IMR-90 (cell line): ENCODE measurements at regions not wholly inside any gene's neighbourhood (a gene's known extent, or its start where the extent isn't known, plus 50 kb on each side); places are given as distances from the start of the nearest gene placed in this dataset.

Source experiments
- ATAC-seq: fragments of 200-7000 bp; cut with Tn5 transposase; 2 replicates; pipeline ENCODE4 v1.9.1; 2020; ENCODE audit warnings: low read depth, mild to moderate bottlenecking, moderate library complexity
- BruUV-seq: library from RNA; stranded (reverse); fragments of 400-500 nt; replicated peaks from 2 replicates; lab custom pipeline; 2021; lab: Mats Ljungman, UMichigan
- CTCF ChIA-PET: fragments of 300-600 bp; formaldehyde crosslinking; extraction: SDS; loops from one replicate; lab custom pipeline; 2021; ENCODE audit warnings: antibody characterized with exemption; lab: Yijun Ruan, JAX
- POLR2A ChIA-PET: fragments of 300-600 bp; sonication (Branson Sonifier 250); formaldehyde crosslinking; loops from one replicate; lab custom pipeline; 2022; ENCODE audit warnings: antibody characterized with exemption; ENCODE audit not compliant: unreplicated experiment; lab: Charles Lee
- DNase-seq: peaks from one replicate; pipeline ENCODE4 v3.0.0; 2013
- H2AFZ ChIP-seq: replicated peaks from 2 replicates; pipeline ENCODE3; 2013; ENCODE audit warnings: low read length, mild to moderate bottlenecking; ENCODE audit not compliant: poor library complexity
- H2AK5ac ChIP-seq: 2 replicates; pipeline ENCODE4 v1.6.1; 2013; ENCODE audit warnings: low read depth, low read length, inconsistent platforms
- H2AK9ac ChIP-seq: replicated peaks from 2 replicates; pipeline ENCODE3; 2013; ENCODE audit warnings: mild to moderate bottlenecking, low read depth, low read length, moderate library complexity; ENCODE audit not compliant: poor library complexity
- H2BK120ac ChIP-seq: 2 replicates; pipeline ENCODE4 v1.6.1; 2013; ENCODE audit warnings: low read depth, low read length, inconsistent platforms
- H2BK15ac ChIP-seq: 3 replicates; pipeline ENCODE4 v1.6.1; 2013; ENCODE audit warnings: low read depth, low read length, inconsistent platforms
- H2BK20ac ChIP-seq: 2 replicates; pipeline ENCODE4 v1.6.1; 2013; ENCODE audit warnings: low read depth, mild to moderate bottlenecking, inconsistent platforms, low read length, moderate library complexity
- H2BK5ac ChIP-seq: 2 replicates; pipeline ENCODE4 v1.6.1; 2013; ENCODE audit warnings: mild to moderate bottlenecking, low read depth, low read length, inconsistent platforms; ENCODE audit not compliant: poor library complexity, severe bottlenecking
- H3K14ac ChIP-seq: replicated peaks from 2 replicates; pipeline ENCODE4 v1.6.1; 2013; ENCODE audit warnings: low read depth, low read length, inconsistent platforms
- H3K18ac ChIP-seq: 2 replicates; pipeline ENCODE4 v1.6.1; 2013; ENCODE audit warnings: low read depth, low read length, control low read depth
- H3K23ac ChIP-seq: 2 replicates; pipeline ENCODE4 v1.6.1; 2013; ENCODE audit warnings: low read depth, low read length, inconsistent platforms
- H3K27ac ChIP-seq: 2 replicates; pipeline ENCODE4 v1.5.1; 2013; ENCODE audit warnings: mild to moderate bottlenecking, control low read depth, low read length; ENCODE audit not compliant: insufficient read depth
- H3K27me3 ChIP-seq: 2 replicates; pipeline ENCODE4 v1.6.1; 2013; ENCODE audit warnings: low read length; ENCODE audit not compliant: control insufficient read depth, insufficient read depth
- H3K36me3 ChIP-seq: 2 replicates; pipeline ENCODE4 v1.6.1; 2013; ENCODE audit warnings: low read length, mixed read lengths; ENCODE audit not compliant: control insufficient read depth, insufficient read depth
- H3K4ac ChIP-seq: 2 replicates; pipeline ENCODE4 v1.6.1; 2013; ENCODE audit warnings: low read depth, low read length, inconsistent platforms
- H3K4me1 ChIP-seq: 2 replicates; pipeline ENCODE4 v1.6.1; 2013; ENCODE audit warnings: low read length, mixed read lengths; ENCODE audit not compliant: control insufficient read depth, insufficient read depth
- H3K4me2 ChIP-seq: 2 replicates; pipeline ENCODE4 v1.6.1; 2013; ENCODE audit warnings: low read depth, mild to moderate bottlenecking, control low read depth, low read length, moderate library complexity
- H3K4me3 ChIP-seq: 2 replicates; pipeline ENCODE4 v1.5.1; 2013; ENCODE audit warnings: low read depth, mild to moderate bottlenecking, control low read depth, low read length, moderate library complexity; ENCODE audit not compliant: insufficient read depth
- H3K56ac ChIP-seq: 2 replicates; pipeline ENCODE4 v1.6.1; 2013; ENCODE audit warnings: low read length, inconsistent platforms; ENCODE audit not compliant: insufficient read depth; ENCODE audit errors: extremely low read depth
- H3K79me1 ChIP-seq, 2 experiments: 2 replicates each; pipeline ENCODE4 v1.6.1; 2013; ENCODE audit warnings: low read length in 2 of 2, inconsistent platforms in 1 of 2, low read depth in 1 of 2
- H3K9ac ChIP-seq: 2 replicates; pipeline ENCODE4 v1.6.1; 2013; ENCODE audit warnings: low read depth, low read length, control low read depth
- H3K9me1 ChIP-seq: 2 replicates; pipeline ENCODE4 v1.6.1; 2013; ENCODE audit warnings: low read length, inconsistent platforms; ENCODE audit not compliant: insufficient read depth
- H3K9me3 ChIP-seq: 2 replicates; pipeline ENCODE4 v1.6.1; 2013; ENCODE audit warnings: low read length; ENCODE audit not compliant: control insufficient read depth, insufficient read depth
- H4K20me1 ChIP-seq: 2 replicates; pipeline ENCODE4 v1.6.1; 2013; ENCODE audit warnings: low read length, inconsistent platforms; ENCODE audit not compliant: insufficient read depth
- H4K5ac ChIP-seq: 2 replicates; pipeline ENCODE4 v1.6.1; 2013; ENCODE audit warnings: mild to moderate bottlenecking, low read depth, low read length, control low read depth
- H4K8ac ChIP-seq, 2 experiments: 2 replicates each; pipeline ENCODE4 v1.6.1; 2013; ENCODE audit warnings: low read depth in 2 of 2, low read length in 2 of 2, control low read depth in 1 of 2, inconsistent platforms in 1 of 2
- H4K91ac ChIP-seq: 2 replicates; pipeline ENCODE4 v1.6.1; 2013; ENCODE audit warnings: low read depth, low read length, inconsistent platforms; ENCODE audit not compliant: insufficient read depth
- CEBPB ChIP-seq: IDR thresholded peaks from 2 replicates; pipeline ENCODE4 v1.6.1; 2012; ENCODE audit warnings: low read depth, low read length, improper control_type of control experiment
- RAD21 ChIP-seq: IDR thresholded peaks from 2 replicates; pipeline ENCODE4 v1.6.1; 2012; ENCODE audit warnings: low read length, improper control_type of control experiment
- WGBS, 2 experiments: methylation state at CpG; one replicate each; pipeline versions ENCODE4 v1.1.5 to v1.1.7; 2013; ENCODE audit warnings: missing lambda C conversion rate in 2 of 2; ENCODE audit not compliant: insufficient read length in 1 of 2; ENCODE audit errors: extremely low coverage in 2 of 2; 5-methylcytosine and 5-hydroxymethylcytosine counted together
- dilution Hi-C: fragments of 300-500 bp; cut with HindIII; formaldehyde crosslinking; loops from one replicate; pipeline ENCODE4 v1.14.3; 2018; ENCODE audit warnings: low sequenced_read_pairs; ENCODE audit not compliant: unreplicated experiment
- in situ Hi-C: fragments of 300-500 bp; cut with MboI; formaldehyde crosslinking; loops from 3 replicates; pipeline ENCODE4 v1.14.3; 2019; ENCODE audit warnings: low sequenced_read_pairs, inconsistent platforms, mixed read lengths
- intact Hi-C: fragments of 100-400 bp; cut with micrococcal nuclease; formaldehyde crosslinking; loops from 2 replicates; pipeline ENCODE4 v1.10.0; 2022

DNA sequence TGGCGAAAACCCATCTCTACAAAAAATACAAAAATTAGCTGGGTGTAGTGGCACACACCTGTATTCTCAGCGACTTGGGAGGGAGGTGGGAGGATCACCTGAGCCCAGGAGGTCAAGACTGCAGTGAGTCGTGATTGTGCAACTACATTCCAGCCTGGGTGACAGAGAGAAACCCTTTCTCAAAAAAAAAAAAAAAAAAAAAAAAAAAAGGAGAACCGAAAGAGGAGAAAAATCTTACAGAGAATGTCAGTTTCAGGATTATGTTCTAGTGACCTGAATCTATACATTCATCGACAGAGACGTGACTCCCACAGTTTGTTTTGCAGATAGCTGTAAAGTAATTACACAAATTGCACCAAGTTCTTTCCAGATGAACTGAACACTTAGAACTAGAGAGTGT, 187.8 kb downstream of the FTCDNL1 start:
- dilution Hi-C loops (no loop called here), intact Hi-C loops (no loop called here), in situ Hi-C loops (no loop called here)
- Histone ChIP-seq H3K4me2 (no peak overlapping the region), H3K79me1 (no peaks in the 10 kb centered on the region), H2BK20ac (no peak overlapping the region), H3K14ac (no peak overlapping the region), H4K5ac (no peak overlapping the region), H3K9me3 (no peaks in the 10 kb centered on the region), H4K8ac (no peak overlapping the region), H3K18ac (no peak overlapping the region), H2AFZ (no peak overlapping the region), H2BK15ac (no peak overlapping the region), H2BK120ac (no peak overlapping the region), H3K27me3 (no peaks in the 10 kb centered on the region), H3K36me3 (no peaks in the 10 kb centered on the region), H3K4ac (no peak overlapping the region), H3K23ac (no peak overlapping the region), H2AK9ac (no peak overlapping the region), H3K4me1 (no peaks in the 10 kb centered on the region), H3K9ac (no peak overlapping the region), H2AK5ac (no peak overlapping the region), H3K56ac (no peak overlapping the region), H3K9me1 (no peaks in the 10 kb centered on the region), H2BK5ac (no peak overlapping the region), H4K91ac (no peak overlapping the region), H3K27ac (no peak overlapping the region), H3K4me3 (no peak overlapping the region), H4K20me1 (no peaks in the 10 kb centered on the region)
- ChIA-PET POLR2A (no interaction called here), CTCF (interaction anchor here (0.7 kb wide), 1 partner anchor 100 kb away, joined by 3 read pairs; no protein-coding TSS in a partner anchor)
- no peak for ATAC-seq
- TF ChIP-seq CEBPB (0 out of 2 replicates have a peak, but pooled peaks have one; percentile 2), RAD21 (no peak)
- no CpG with 5 or more reads among the region's 6 CpGs for WGBS, 2 experiments
- no TSS peak for BruUV-seq
- no peak for DNase-seq
